Endothelial cell of hepatic sinusoid (primary cell): ENCODE measurements at regions not wholly inside any gene's neighbourhood (a gene's known extent, or its start where the extent isn't known, plus 50 kb on each side); places are given as distances from the start of the nearest gene placed in this dataset.

Source experiments
- in situ Hi-C: cut with HindIII; loops from 2 replicates; pipeline ENCODE4 v1.10.0; 2017; ENCODE audit warnings: low sequenced_read_pairs

GRCh38 chr4:166460769-166461550 is 587.9 kb downstream of the TLL1 start:
- in situ Hi-C loops, result no loop called here

DNA sequence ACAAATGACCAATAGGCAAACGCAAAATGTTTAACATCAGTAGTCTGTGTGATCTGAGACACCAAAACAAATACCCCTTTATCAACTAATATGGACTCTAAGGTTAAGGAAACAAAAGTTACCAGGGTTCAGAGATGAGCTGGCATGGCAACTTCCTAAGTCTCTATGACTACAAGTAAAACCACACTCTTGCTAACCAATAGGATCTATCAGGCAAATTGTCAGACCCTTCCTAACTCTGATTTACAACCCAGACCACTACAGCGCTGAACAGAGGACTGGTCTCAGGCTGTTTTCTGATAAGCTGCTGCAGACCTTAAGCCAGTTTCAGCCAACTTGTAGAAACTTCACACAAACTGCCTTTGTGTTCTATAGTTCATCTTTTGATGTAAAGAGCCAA is 608.0 kb downstream of the TLL1 start:
- in situ Hi-C loops, result no loop called here

DNA sequence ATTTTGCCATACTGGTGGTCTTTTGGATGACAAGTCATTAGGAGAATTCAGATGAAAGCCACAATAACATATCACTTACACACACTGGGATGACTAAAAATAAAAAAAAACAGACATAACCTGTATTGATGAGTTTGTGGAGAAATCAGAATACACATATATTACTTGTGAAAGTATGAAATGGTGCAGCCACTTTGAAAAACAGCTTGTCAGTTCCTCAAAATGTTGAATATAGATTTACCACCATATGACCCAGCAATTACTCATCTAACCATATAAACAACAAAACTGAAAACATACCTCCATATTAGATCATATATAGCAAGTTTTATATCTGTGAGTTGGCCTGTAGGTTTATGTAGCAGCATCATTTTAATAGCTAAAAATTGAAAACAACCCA is 608.7 kb downstream of the TLL1 start:
- in situ Hi-C loops, result no loop called here

DNA sequence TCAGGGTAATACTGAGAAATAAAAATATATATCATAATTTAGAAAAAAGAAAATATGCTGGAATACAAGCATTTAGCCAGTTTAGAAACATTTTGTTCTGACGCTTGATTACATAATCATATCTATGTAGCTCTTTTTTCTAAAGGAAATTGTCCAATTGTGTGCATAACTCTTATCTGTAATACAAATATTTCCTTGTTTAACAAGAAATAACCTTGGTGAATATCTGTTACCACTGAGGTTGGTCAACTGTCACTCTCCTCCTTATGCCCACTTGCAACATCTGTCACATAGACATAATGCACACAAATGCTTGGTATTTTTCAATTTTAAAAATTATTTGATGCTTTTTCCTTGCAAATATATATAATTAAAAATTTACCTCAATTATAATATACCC is 609.7 kb downstream of the TLL1 start:
- in situ Hi-C loops, result no loop called here

- in situ Hi-C loops, result no loop called here
Measured at GRCh38 chr4:166491635-166492034, 618.6 kb downstream of the TLL1 start.

GRCh38 chr4:166493924-166494345 is 620.9 kb downstream of the TLL1 start:
- in situ Hi-C loops, result no loop called here

DNA sequence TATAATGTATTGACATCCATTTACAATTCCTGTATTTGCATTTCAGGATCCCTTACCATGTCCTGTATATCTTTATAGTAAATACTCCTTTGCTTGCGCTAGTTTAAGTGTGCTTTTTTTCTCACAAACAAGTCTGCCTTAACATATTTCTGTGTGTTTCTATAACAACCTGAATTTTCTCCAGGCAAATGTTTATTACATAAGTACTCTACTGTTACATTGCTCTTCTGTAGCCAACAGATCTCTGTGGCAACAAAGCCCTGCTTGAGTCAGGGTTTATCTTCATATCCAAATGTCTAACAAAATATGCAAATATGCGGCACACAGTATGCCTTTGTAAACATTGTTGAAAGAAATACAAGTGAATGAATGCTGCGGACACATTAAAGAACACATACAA is 625.5 kb downstream of the TLL1 start:
- in situ Hi-C loops, result no loop called here

GRCh38 chr4:166499820-166500219 is 626.8 kb downstream of the TLL1 start:
- in situ Hi-C loops, result no loop called here

GRCh38 chr4:166501941-166502382 is 628.9 kb downstream of the TLL1 start:
- in situ Hi-C loops, result no loop called here

DNA sequence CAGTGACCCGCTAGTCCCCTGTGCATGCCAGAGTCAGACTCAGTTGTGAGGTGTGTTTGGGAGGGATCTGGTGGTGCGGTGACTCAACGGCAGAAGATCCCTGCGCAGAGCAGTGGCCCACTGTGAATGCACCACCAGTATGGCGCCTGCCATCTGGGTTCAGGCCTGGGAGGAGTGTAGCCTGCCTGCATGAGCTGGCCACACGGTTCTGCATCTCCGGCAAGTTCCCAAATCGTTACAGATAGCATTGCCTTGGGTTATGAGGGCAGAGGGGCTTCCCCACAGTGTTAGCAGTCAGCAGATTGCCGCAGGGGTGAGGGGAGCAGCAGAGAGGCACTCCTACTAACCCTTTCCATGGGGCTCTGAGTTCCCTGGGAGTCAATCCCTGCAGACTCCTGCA is 629.6 kb downstream of the TLL1 start:
- in situ Hi-C loops, result no loop called here

- in situ Hi-C loops, result no loop called here
Measured at GRCh38 chr4:166506051-166506450, 633.0 kb downstream of the TLL1 start.

- in situ Hi-C loops, result no loop called here
Measured at GRCh38 chr4:166512267-166512666, 639.2 kb downstream of the TLL1 start.

DNA sequence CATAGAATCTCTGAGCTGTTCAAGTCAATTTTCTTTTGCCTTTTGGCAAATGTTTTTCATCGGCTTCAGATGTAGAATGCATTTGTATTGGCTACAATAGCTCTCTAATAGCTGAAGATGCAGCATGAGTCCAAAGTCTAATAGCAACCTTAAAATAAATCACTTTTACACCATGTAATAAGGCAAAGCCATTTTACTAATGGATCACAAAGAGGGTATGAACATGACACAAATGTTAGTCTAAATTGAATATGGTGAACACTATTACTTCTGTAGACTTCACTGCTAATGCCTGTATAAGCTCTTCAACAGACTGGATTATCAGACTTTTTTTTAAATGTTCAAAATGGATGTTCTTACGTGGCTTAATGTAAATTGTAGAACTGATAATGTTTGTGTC is 645.3 kb downstream of the TLL1 start:
- in situ Hi-C loops, result no loop called here

DNA sequence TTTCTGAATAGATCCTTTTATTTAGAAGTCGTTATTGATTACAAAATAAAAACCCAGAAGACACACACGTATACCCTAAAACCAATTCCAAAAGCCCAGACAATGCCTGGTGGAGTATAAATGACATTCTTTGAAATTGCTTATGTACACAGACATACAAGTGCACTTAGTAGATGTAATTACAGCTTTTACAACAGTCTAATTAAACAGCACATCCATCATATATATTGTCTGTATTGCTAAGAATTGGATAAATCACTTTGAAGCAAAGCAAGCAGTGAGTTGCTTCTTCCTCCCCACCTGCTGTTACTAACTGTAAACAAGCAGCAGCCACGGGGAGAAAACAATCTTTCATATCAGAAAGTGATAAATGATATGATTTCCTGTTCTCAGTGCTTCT is 645.7 kb downstream of the TLL1 start:
- in situ Hi-C loops, result no loop called here

- in situ Hi-C loops, result no loop called here
Measured at GRCh38 chr4:166519774-166520173, 646.7 kb downstream of the TLL1 start.

DNA sequence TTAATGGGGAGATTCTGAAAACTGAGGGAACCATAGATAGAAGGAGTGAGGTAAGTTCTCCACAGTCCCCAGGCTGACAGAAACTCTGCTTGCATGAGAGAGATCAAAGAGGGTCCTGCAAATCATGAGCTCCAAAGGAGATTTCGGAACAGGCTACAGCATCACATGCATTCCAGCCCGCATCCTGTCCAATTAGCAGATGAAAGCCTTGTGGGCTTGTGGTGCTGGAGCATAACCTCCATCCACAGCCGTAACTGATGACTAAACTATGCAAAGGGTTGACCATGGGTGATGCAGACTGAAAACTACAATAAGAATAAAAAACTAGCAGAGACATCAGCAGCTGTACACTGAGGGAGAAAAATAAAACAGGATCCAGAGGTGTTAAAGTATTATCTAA is 654.5 kb downstream of the TLL1 start:
- in situ Hi-C loops, result no loop called here

GRCh38 chr4:166531703-166532102 is 658.7 kb downstream of the TLL1 start:
- in situ Hi-C loops, result no loop called here

DNA sequence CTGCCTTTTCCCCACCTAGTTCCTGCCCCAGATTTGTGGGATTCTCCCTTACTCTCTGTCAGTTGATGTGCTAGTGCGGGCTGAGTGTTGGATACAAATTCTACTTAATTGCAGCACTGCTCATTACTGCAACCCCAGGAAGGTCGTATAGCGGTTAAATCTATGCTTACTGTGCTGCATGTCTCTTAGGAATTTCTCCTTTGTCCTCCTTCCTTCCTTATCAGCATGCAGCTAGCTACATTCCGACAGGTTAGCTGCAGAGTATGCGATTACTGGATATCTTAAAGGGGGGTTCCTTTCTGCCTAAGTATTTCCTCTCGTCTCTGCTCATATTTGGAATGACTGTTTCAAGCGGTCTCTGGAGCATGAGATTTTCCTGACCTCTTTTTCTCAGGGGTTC is 662.8 kb downstream of the TLL1 start:
- in situ Hi-C loops, result no loop called here

- in situ Hi-C loops, result no loop called here
Measured at GRCh38 chr4:166538491-166539005, 665.5 kb downstream of the TLL1 start.

DNA sequence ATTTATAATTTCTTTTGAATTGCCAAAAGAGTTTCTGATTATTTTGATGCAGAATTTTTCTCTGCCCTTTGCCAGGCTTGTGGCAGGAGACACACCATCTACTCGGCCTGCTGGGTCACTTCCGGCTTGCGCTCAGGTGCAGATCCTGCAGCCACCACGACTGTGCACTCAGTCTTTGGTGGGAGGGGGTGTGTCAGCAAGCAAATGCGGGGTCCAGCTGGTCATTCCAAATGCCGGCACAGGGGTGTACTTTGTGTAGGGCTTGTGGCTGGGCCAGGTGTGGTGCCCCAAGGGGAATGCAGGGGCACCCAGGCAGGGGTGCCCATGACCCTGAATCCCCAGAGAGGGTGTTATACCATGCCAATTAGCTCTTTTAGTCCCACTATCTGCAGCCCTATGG is 673.0 kb downstream of the TLL1 start:
- in situ Hi-C loops, result no loop called here

DNA sequence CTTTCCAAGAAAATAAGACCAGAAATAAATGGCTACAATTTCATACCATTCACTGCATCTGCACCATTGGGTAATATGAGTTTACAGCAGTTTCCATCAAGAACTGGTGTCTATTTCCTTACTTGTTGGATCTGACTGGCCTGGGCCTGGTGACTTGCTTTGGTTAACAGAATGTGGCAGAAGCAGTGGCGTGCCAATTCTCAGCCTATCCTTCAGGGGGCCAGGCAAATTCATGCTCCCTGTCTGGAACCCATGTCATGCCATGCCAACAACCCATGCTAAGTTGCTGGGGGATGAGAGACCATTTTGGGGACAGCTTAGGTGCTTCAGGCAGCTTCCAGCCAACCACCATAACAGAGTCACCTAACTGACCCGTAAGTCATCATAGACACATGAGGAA is 656.7 kb downstream of the SPOCK3 start:
- in situ Hi-C loops, result no loop called here

- in situ Hi-C loops, result no loop called here
Measured at GRCh38 chr4:166585491-166585890, 648.8 kb downstream of the SPOCK3 start.
